ENCODE measurements at regions not wholly inside any gene's neighbourhood (a gene's known extent, or its start where the extent isn't known, plus 50 kb on each side); places are given as distances from the start of the nearest gene placed in this dataset.
"Not testable (repeated sequence)": the region's sequence is repeated elsewhere in the genome, so short reads cannot be mapped to it uniquely, and the experiment has no call there.

- no peak for DNase-seq
These were observed 110.6 kb upstream of the COL1A2 start for GRCh38 chr7:94284104-94284503.

DNA sequence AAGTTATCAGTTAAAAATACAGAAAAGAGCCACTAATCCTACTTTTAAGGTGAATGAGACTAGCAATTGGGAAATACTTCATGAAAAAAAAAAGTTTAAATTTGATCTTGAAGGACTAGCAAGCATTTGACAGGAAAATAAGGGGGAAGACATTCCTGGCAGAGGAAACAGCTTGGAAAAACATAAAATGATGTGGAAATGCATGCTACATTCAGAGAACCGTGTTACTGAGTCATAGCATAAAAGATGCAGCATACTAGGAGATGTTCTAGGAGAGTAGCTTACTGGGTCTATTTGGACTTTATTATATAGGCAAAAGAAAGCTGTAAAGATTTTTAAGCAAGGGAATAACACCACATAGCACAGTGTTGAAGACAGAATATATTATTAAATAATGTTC lies 108.6 kb upstream of the COL1A2 start:
- DNase-seq = no peak

DNA sequence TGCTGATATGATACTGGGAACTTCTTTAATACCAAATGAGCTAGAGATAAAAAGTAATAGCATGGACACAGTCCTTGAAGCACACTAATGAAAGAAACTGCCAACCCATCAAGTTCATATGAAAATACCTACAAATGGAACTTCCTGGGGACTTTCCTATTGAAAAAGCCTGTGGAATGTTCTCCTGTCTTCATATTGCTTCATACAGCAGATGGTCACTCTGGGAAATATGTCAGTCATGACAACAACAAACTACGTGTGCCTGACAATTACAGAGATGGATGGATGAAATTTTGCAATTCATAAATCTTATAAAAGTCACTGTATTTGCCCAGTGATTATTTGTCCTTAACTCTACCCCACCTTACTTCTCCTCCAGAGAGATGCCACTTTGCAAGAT lies 106.6 kb upstream of the COL1A2 start:
- DNase-seq = no peak

- DNase-seq = peak; percentile 35
These were observed 105.6 kb upstream of the COL1A2 start for GRCh38 chr7:94289071-94289470.

DNA sequence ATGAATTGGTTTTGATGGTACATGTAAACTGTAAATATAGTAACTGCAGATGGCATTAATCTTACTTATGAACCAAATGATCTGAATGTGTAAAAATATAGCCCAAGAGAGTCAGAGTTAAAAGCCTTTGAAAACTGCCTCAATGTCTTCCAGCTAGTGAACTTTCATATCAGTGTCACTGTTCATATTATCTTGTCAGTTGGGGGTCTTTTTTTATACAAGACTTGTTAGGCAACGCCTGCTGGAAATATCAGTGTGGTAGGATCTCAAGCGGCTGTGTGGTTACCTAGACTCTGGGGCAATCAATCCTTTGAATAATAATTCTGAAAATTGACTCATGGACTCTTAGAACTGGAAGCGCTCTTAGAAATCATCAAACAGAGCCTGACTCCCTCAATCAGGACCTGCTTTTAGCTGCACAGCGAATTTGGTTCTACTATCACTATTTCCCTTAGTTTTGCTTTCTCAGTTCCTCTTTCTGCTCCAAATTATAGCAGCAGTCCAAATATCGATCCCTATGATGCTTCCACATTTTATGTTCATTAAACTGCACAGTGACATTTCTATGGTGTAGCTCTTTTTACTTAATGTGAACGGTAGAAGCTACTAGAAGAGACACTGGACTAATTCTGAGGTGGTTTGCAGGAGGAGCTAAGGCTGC lies 100.1 kb upstream of the COL1A2 start:
- DNase-seq = no peak

- no peak for DNase-seq
These were observed 98.8 kb upstream of the COL1A2 start for GRCh38 chr7:94295850-94296249.

DNA sequence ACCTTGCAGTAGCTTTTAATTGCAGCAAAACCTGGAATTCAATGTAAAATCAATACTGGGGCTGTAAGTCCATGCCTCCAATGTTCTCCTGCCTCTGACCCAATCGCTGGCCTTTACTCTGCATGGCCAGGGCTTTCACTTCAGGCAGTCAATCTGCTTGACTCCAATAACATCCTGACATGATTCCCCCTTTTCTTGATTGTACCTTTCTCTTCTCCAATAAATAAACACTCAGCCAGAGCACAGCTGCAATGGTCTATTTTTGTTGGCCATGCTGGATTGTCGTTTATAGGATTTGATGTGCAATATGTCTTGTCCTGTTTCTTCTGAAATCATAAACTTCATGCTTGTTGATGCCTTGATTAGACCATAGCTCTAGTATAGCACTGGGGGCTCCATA lies 97.8 kb upstream of the COL1A2 start:
- no peak for DNase-seq

GRCh38 chr7:94297397-94297838 lies 97.3 kb upstream of the COL1A2 start:
- no peak for DNase-seq

DNA sequence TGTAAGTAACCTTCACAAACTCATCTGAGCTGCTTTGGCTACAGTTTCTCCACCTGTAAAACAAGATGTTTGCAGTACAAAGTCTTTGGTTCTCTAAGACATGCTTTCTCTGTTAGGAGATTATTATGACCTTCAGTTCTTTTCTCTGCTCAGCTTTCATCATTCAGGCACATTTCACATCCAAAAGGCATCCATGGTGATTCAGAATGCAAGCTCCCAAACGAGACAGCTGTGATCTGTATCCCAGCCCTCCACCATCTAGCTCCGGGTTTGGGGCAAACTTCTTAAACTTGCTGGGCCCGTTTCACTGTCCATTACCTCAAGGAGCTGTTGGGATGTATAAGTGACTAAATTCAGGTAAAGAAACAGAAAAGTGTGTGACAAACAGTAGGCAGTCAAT lies 95.8 kb upstream of the COL1A2 start:
- DNase-seq = no peak

DNA sequence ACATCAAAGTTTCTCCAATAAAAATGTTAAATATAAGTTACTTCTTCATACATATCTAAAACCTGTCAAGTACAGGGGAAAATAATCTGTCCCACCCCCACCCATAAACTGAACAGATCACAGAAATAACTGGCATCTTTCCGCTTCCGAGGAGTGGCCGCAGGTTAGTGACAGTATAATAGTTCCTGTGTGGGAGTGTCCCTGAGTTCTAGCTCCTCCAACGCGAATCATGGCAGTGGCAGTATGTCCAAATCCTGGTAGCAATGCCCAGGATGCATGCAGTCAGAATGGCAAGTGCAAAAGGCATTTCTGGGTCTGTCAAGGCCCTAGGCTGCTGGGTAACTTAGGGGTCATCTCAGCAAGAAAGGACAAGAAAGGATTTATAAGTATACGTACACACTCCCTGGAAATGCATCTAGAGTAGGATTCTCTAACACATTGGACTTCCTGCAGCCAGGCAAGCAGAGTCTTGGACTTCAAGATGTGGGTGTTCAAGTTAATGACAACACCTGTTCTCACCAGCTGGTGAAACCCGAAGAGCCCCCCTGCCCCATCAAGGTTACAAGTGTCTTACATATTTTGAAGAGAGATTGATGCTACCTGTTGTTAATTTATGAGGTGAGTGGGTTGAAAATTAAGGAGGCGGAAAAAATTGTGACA lies 94.4 kb upstream of the COL1A2 start:
- peak; percentile 3 for DNase-seq

DNA sequence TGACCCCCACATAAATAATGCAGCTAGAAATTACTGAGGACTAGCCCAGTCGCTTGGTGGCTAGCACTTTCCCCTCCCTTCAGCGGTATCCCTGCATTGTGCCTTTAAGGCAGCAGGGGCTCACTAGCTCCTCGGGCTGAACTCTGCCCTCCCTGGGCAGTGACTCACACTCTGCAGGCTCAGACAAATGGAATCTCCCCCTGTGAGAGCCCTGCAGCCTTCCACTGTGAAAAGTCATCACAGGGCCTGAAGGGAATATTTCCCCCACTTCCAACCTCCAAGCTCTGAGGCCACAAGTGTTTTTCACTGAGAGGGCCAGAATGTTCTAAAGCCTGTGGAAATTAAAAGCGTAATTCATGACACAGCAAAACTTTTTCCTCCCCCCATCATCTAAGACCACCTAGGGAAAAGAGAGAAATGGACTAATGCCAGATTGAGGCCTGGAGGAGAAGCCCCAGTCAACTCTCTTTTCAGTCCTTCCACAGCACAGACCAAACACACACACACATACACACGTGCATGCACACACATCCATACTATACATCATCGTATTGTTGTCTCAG lies 93.6 kb upstream of the COL1A2 start:
- no peak for DNase-seq

DNA sequence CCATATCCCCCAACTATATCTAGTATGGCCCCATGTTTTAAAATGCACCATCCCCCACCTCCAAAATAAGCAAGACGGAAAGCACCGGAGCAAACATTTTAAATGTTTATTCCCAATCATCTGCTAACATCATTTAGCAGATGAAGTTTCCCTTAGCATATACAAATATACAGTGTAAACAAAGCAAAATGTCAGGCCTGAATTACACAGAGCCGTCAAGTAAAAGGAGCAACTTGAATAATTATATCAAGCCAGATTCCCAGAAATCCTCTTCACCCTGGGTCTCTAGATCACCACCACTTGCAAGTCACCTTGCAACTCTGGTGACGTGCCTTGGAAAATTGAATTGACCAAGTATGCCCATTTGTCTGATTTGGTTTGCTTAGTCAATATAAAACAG lies 91.6 kb upstream of the COL1A2 start:
- no peak for DNase-seq

- no peak for DNase-seq
These were observed 91.0 kb upstream of the COL1A2 start for GRCh38 chr7:94303695-94304094.

GRCh38 chr7:94304878-94305277 lies 89.8 kb upstream of the COL1A2 start:
- DNase-seq = no peak

- no peak for DNase-seq
These were observed 88.9 kb upstream of the COL1A2 start for GRCh38 chr7:94305836-94306235.

DNA sequence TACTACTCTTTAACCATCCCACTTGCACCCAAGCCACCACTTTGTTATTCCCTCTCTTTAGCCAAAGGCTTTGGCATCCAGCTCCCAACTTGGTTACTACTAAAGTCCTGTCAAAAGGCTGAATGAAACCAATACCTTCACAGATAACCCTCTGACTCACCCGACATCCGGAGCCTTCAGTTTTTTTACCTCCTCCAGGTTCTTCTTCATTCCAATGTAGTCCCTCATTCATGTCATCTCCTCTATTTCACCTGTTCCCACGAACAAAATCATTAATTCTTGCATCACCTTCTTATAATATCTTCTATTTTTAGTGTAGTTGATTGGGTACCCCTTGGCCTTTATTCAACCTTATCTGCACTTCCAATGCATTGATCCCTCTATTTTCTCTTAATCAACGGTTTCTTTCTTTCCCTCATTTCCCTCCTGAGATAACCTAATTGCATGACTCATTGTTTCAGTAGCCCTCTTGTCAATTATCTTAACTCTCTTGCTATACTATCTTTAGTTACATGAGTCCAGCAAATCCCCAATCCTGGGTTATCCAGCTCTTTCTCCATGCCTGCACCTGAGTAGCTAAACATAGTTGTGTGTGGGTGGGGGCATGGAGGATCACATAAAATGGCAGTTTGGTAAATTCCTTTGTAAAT lies 87.2 kb upstream of the COL1A2 start:
- DNase-seq = no peak

- no peak for DNase-seq
These were observed 83.2 kb upstream of the COL1A2 start for GRCh38 chr7:94311515-94311914.

DNA sequence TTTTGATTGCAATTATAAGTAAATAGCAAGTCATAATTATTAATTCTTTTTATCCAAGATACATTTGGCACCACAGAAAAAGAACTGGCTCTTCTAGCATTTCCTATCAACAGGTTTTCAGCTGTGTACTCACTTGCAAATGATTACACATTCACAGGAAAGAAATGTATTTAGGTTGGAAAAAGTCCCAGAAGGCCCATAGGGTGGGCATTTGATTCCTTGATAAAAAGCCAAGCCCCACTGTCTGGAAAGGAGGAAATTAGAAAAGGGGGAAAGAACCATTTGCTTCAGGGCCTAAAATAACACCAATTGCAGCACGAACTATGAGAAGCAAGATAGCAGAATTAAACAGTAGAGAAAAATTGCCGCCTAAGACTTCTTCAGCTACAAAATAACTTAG lies 80.8 kb upstream of the COL1A2 start:
- no peak for DNase-seq

- DNase-seq = no peak
These were observed 80.0 kb upstream of the COL1A2 start for GRCh38 chr7:94314413-94315410.

DNA sequence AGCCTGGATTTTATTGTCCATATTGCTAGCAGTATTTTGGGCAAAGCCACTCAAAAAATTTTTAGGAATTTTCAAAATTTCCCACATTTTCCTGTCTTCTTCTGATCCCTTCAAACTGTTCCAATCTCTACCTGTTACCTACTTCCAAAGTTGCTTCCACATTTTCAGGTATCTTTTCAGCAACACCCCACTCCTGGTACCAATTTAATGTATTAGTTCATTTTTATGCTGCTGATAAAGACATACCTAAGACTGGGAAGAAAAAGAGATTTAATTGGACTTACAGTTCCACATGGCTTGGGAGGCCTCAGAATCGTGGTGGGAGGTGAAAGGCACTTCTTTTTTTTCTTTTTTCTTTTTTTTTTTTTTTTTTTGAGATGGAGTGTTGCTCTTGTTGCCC lies 73.6 kb upstream of the COL1A2 start:
- not testable (repeated sequence) for DNase-seq

DNA sequence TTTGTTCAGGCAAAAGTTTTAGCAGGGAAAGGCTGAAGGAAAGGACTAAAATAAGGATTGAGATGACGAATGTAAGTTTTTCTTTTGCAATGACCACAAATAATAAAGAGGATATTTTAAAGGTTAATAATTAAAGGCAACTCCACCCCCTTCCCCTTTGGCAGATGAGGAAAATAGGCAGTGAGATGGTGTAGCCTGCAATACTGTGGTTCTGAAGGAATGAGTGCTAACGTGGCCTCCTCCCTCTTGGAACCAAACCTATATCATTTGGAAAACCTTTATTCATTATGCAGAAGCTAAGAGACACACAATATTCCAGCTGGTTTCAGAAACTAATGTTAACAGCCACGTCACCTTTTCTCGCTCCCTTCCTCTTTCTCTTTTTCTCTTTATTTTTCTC lies 70.9 kb upstream of the COL1A2 start:
- DNase-seq = no peak

DNA sequence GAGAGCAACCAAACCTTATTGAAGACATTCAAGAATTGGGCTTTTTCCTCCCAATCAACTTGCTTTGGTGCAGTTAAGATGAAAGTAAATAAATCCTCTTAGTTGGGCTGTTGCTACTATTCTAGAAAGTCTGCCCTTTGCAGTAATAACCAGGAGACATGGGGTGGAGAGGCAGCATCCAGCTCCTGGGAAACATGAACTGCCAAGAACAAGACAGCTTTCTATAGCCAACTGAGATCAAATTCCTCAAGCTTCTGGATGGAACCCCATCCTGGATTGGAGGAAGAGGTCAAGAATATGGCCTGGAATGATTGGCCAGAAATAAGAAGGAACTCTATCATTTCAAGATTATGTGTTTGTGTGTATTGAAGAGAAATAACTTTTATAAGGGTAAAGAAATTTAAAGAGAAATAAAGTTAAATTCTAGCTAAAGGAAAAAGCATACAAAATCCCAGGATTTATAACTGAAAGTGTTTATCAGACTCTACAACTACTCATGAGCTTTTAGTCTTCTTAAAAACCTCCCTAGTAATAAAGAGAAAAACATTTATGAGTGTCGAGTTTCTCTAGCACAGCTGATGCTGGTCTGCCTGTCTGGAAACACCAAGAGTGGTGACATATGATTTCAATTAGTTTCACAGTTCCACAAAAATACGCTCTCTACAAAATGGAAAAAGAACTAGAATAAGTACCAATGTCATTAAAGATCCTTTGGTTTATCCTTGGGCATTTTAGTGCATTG lies 70.1 kb upstream of the COL1A2 start:
- no peak for DNase-seq

Measured in NCI-H2171 (cell line).